HG02870 (cell line): ENCODE measurements at regions not wholly inside any gene's neighbourhood (a gene's known extent, or its start where the extent isn't known, plus 50 kb on each side); places are given as distances from the start of the nearest gene placed in this dataset.

Experiments used
- ATAC-seq: cut with Tn5 transposase; IDR thresholded peaks from one replicate; pipeline ENCODE4 v1.9.1; 2021; ENCODE audit warnings: mild to moderate bottlenecking, moderate library complexity; ENCODE audit not compliant: unreplicated experiment

- ATAC-seq, result no peak
These were observed 344.5 kb upstream of the NOCT start for GRCh38 chr4:138671106-138671505.

GRCh38 chr4:138670681-138671080, 344.9 kb upstream of the NOCT start:
- ATAC-seq, result no peak

GRCh38 chr4:138669479-138670315, 345.9 kb upstream of the NOCT start:
- ATAC-seq, result peak; percentile 27

GRCh38 chr4:138668309-138668708, 347.3 kb upstream of the NOCT start:
- ATAC-seq, result no peak

- no peak for ATAC-seq
These were observed 349.2 kb upstream of the NOCT start for GRCh38 chr4:138666366-138666765.

GRCh38 chr4:138665851-138666250, 349.7 kb upstream of the NOCT start:
- no peak for ATAC-seq

GRCh38 chr4:138663883-138664282, 351.7 kb upstream of the NOCT start:
- no peak for ATAC-seq

GRCh38 chr4:138659812-138660316, 355.7 kb upstream of the NOCT start:
- no peak for ATAC-seq

GRCh38 chr4:138659037-138659811, 356.4 kb upstream of the NOCT start:
- ATAC-seq, result no peak

- no peak for ATAC-seq
These were observed 357.1 kb upstream of the NOCT start for GRCh38 chr4:138658518-138658917.

- no peak for ATAC-seq
These were observed 358.6 kb upstream of the NOCT start for GRCh38 chr4:138656990-138657389.

- ATAC-seq, result no peak
These were observed 359.6 kb upstream of the NOCT start for GRCh38 chr4:138655985-138656384.

- no peak for ATAC-seq
These were observed 360.3 kb upstream of the NOCT start for GRCh38 chr4:138655286-138655685.

GRCh38 chr4:138650929-138651448, 364.6 kb upstream of the NOCT start:
- ATAC-seq, result no peak

- ATAC-seq, result no peak
These were observed 365.1 kb upstream of the NOCT start for GRCh38 chr4:138650495-138650894.

GRCh38 chr4:138647433-138647832, 368.1 kb upstream of the NOCT start:
- ATAC-seq, result no peak

GRCh38 chr4:138646383-138646782, 369.2 kb upstream of the NOCT start:
- ATAC-seq, result no peak

GRCh38 chr4:138645289-138645688, 370.3 kb upstream of the NOCT start:
- ATAC-seq, result no peak

- ATAC-seq, result no peak
These were observed 371.3 kb upstream of the NOCT start for GRCh38 chr4:138644322-138644721.

- no peak for ATAC-seq
These were observed 371.8 kb upstream of the NOCT start for GRCh38 chr4:138643827-138644226.

GRCh38 chr4:138639018-138639741, 376.4 kb upstream of the NOCT start:
- no peak for ATAC-seq
